ENCODE measurements at regions not wholly inside any gene's neighbourhood (a gene's known extent, or its start where the extent isn't known, plus 50 kb on each side); places are given as distances from the start of the nearest gene placed in this dataset.

DNA sequence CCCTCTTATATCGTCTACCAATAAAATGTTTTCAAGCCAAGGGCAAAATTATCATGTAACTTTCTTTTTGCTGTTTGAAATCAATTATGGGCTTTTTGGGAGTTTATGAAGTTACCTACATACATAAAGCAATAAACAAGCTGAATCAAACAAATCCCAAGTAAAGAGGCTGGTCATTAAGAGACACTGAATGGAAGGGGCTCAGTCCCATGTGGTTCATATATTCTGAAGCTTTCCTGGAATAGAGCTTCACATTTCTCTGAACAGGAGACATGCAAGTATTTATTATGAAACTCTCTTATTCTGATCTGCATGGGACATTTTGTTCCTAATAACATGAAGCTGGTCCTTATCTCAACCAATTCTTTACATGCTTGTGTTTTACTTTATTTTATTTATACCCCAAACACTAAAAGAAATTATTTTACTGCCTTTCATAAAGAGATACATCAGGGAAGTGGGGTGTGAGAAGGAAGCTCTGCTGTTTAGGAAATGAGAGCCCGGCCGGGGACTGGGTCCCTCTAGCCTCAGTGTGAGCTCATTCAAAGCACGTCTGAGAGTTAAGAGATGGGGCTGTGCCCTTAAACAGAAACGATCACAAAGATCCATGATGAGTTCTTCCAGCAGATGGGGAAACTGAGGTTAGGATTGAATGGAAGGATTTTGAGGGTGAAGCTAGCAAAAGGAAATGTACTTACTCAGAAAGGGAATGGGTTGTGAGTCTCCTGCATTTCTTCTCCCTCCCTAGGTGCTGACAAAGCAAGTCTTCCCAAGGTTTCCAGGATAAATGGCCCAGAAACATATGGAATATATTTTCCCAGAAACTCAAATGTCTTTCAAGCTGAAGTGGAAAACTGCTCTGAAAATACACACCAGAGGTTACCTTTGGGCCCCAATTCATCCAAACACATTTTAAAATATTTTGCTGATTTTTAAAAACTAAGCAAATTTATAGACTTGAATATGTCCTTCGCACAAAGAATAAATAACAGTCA lies 93.1 kb upstream of the LNX1 start:
- DNase-seq: no peak

GRCh38 chr4:53682908-53683307 lies 91.6 kb upstream of the LNX1 start:
- DNase-seq: no peak

GRCh38 chr4:53682196-53682595 lies 90.9 kb upstream of the LNX1 start:
- DNase-seq: no peak

DNA sequence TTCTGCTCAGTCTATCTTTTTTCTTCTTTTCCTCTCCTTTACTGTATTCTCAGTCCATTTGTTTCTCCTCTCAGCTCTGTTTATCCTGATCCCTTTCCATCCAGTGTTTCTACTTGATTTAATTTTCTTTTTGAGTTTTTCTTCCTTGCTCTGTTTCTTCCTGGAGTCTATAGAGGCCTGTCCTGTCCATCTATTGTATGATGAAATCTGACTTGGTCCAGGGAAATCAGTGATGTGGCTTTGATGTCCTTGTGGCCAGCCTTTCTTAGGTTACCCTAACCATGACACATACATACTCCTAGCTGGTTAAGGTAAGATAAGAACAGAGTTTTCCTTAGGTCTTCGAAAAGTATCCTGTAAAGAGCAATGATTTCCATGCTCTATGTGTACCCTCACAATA lies 89.3 kb upstream of the LNX1 start:
- no peak for DNase-seq

- no peak for DNase-seq
These were observed 88.9 kb upstream of the LNX1 start for GRCh38 chr4:53680168-53680567.

DNA sequence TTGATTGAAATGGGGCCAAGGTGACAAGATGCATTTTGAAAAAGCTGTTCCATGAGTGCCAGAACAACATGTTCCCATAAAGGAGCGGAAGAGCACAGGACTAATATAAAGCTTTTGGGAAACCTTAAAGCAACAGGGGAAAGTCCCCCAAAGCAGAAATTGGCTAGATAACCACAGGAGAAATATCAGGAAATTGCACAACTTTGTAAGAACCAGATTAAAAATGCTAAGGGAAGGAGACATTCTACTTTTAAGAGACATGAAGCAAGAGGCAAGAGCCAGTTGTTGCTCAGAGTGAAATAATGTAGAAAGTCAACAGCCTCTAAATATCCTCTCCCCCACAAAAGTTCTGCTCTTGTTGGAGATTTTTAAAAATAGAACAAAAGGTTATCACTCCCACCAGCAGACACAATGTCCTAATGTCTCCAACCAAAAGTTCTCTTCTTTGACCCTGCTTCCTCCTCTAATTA lies 85.2 kb upstream of the LNX1 start:
- DNase-seq: no peak

DNA sequence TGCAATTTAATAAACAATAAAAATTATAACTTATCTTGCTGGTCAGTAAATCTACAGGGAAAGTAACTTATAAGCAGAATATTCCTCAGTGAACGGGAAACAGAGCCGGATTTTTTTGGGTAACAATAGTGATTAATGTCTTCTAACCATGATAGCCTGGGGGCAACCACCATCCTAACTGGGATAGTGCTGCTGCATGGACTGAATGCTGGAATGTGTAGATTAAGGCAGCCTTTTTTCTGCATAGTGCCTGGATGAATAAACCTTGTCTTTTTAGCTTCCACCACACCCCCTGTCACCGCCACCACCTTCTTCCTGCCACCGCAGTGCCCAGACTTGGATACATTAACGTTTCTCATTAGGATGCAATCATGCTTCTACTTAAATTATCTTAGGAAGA lies 83.6 kb upstream of the LNX1 start:
- no peak for DNase-seq

DNA sequence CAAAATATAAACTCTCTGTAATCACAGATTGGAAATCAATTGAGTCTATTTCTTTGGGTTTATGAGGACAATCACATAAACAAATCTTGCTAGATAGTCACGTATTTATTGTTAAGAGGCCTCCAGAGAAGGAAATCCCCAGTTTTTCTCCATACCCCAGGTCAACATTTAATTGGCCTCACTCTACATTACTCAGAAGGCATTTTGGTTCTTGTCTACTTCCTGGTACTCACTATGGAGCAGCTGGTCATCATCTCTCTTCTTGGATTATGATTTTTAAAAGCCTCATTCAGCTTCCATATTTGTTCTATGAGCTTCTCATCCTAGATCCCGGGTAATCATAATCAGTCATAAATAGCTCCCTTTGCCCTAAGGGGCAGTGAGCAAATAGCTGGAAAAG lies 81.6 kb upstream of the LNX1 start:
- no peak for DNase-seq

- DNase-seq: peak in 1 of 2 experiments; percentile 47
These were observed 80.5 kb upstream of the LNX1 start for GRCh38 chr4:53671757-53672156.

DNA sequence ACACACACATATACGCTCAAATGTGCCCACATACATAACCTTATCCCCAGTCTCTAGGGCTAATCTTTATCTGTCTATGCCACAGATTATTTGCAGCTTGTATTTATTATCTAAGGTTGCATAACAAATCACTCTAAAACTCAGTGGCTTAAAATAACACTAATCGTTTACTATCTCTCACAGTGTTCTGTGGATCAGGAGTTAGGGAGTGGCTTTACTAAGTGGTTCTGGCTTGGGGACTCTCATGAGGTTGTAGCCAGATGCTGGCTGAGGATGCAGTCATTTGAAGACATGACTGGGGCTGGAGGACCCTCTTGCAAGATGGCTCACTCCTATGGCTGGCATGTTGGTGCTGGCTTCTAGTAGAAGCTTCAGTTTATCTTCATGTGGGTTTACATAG lies 68.5 kb upstream of the LNX1 start:
- no peak for DNase-seq

DNA sequence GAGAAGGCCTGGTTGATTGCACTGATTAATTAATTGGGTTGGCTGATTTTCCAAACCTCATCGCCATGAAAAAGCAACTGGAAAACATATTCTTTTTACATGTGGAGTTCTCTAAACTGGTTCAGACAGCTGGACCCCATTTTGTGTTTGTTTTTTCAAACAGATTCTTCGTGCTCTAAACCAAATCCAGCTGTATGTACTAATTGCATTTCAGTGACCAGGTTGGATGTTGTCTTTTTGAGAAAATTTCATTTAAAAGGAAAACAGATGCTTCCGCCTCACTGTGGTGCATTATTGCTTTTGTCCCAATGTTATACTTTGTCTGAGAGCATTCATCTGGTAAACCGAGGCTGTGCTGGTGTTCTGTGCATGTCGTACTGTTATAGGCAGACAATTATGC lies 67.8 kb upstream of the LNX1 start:
- DNase-seq: no peak

- no peak for DNase-seq
These were observed 66.7 kb upstream of the LNX1 start for GRCh38 chr4:53658029-53658428.

DNA sequence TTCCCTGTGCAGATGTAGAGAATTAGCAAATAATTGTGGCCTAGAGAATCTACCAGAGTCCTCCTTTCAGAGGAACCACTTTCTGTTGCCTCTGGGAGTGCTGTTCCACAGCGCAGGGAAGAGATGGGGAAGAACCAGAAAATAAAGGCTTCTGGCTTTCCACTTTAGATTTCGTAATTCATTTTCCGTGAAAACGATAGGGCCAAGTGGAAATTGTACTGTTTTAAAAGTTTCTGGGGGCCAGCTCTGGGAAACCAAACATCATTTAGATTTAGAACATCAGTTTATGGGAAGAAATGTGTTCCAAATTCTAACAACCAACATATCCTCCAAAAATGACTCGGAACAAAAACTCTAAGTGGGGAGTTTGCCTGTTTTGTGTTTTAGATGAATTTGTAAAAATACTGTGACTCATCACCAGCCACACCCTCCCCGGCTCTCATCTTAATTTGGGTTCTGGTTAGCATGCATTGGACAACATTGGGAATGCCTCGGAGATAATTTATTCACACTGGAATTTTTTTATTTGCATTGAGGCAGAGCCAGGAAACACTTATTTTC lies 65.2 kb upstream of the LNX1 start:
- DNase-seq: peak in 1 of 2 experiments; percentile 30

GRCh38 chr4:53654300-53654758 lies 63.0 kb upstream of the LNX1 start:
- no peak for DNase-seq

DNA sequence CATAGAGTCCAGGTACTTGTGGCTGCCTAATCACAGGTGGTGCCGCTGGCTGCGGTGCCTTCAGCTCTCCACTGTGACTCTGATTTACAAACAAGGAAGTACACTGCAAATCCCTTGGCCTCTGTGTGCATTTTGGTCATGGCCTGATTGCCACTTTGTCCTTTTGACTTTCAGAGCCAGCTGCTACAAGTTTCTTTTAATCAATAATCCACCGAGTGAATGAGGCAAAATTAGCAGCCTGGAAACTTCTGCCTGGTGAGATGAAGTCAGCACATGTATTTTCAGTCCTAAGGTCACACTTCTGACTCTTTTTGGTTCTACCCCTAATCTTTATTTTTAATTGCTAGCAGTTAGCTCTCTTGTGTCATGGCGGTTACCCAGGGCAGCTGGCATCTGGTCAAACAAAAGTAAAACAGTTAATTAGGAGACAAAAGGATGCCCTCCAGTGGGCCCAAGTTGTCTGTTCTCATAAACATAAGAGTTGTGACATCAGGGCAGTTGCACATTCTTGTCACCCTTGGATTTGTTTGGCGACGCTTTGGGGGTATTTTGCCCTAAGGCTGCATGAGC lies 62.3 kb upstream of the LNX1 start:
- DNase-seq: peak in 1 of 2 experiments; percentile 20

- DNase-seq: no peak
These were observed 60.0 kb upstream of the LNX1 start for GRCh38 chr4:53651156-53651735.

DNA sequence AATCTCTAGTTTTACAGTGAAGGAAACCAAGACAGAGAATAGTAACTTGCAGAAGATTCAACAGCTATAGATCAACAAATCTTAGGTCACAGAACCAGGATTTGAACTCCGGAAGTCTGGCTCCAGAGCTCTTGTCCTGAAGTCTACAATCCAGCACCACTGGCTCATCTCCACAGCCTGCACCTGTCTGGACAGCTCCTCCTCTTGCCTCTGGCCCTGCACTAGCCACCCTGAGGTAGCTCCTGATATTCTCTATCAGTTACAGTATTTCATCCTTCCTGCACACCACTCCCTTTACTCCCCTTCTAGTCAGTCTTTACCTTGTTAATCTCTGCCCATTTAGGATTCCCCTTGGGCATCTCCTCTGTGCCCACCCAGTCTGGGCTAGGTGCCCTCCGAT lies 58.1 kb upstream of the LNX1 start:
- DNase-seq: no peak

DNA sequence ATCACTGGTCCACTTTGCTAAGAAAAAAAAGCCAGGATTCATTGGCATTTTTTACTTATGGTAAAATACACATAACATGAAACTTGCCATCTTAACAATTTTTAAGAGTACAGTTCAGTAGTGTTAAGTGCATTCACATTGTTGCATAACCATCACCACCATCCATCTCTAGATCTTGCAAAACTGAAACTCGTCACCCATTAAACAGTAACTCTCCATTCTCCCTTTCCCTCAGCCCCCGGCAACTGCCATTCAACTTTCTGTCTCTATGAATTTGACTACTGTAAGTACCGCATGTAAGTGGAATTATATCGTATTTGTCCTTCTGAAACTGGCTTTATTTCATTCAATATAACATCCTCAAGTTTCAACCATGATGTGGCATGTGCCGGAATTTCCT lies 56.3 kb upstream of the LNX1 start:
- DNase-seq: no peak

DNA sequence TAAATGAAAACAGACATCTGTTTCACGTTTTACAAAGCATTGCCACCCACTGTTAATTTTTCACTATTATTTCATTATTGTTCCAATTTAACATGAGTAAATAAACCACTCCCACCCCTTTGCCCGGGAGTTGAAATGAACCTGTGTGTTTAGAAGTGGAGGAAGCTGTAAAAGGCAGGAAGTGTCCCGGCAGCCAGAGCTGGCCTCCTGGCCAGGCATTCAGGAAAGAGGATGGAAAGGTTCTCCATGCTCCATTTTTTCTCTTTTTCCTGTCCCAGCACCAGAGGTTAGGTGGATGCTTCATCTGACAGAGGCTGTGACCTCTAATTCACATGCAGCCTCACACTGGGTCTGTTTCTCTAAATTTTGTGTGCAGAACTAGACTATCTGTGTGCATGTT lies 55.5 kb upstream of the LNX1 start:
- DNase-seq: no peak

DNA sequence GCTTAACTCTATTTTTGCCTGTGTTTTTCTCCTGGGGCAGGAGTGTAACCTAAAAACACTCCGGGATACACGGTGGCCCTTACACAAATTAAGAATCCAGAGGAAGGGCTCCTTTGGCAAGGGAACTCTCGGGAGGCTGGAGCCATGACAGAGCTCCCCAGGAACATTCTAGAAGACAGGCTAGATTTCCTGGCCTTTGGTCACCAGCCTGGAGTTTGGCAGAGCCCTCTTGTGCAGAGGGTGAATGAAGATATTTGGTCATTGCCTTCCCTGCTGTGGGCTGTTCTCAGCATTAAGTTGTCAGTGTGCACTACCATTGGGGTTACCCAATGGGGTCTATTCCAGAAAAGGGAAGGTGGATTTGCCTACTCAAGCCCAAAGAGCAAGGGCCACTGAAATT lies 53.8 kb upstream of the LNX1 start:
- DNase-seq: no peak

DNA sequence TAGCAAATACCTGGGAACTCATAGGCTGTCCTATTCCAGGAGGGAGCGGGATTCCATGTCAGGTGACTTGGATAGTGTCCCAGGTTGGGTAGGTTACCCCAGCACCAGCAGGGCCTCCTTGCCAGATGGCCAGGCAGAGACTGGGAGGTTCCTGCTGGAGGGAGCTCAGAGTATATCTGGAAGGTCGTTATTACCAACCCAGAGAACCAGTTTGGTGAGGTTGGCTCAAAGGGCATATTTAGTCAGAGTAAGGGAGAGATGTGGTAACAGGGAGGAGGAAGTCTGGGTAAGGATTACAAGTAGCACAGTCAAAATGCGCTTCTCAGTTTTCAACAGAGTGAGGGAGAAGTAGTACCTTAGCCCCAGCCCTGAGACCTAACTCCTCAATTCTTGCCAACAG lies 53.3 kb upstream of the LNX1 start:
- peak; percentile 71 to 85 for DNase-seq

Data from NCI-H526 (cell line).